ENCODE measurements at regions not wholly inside any gene's neighbourhood (a gene's known extent, or its start where the extent isn't known, plus 50 kb on each side); places are given as distances from the start of the nearest gene placed in this dataset.

GRCh38 chr3:113097960-113098447 is 107.2 kb downstream of the GTPBP8 start:
- Histone ChIP-seq H3K36me3 (ENCODE audit: insufficient read depth, low read length) (no peaks in the 10 kb centered on the region), H3K4me1 (ENCODE audit: insufficient read depth, low read length, poor library complexity, severe bottlenecking) (no peaks in the 10 kb centered on the region), H3K4me2 (ENCODE audit: low read length) (no peak overlapping the region), H3K9me2 (ENCODE audit: insufficient read depth, low read length) (no peaks in the 10 kb centered on the region), H3K4me3 (ENCODE audit: low read depth, low read length, poor library complexity, severe bottlenecking) (no peak overlapping the region), H3K79me2 (ENCODE audit: insufficient read depth, low read depth, low read length) (no peaks in the 10 kb centered on the region), H2AFZ (ENCODE audit: low read length) (no peak overlapping the region), H4K20me1 (ENCODE audit: insufficient read depth, low read length) (no peaks in the 10 kb centered on the region), H3K27ac (ENCODE audit: low read depth, low read length, poor library complexity, severe bottlenecking) (no peak overlapping the region), H3K9me3 (ENCODE audit: low read length) (no peaks in the 10 kb centered on the region)
- intact Hi-C loops (cut with micrococcal nuclease; ENCODE audit: unreplicated experiment), result no loop called here
- TF ChIP-seq EZH2phosphoT487 (IDR thresholded peaks at IDR 0.05; ENCODE audit: borderline replicate concordance, low read depth, low read length), result no peak
- no peak for TF ChIP-seq CTCF (conservative IDR thresholded peaks at IDR 0.05; ENCODE audit: low read length)
- ChIA-PET POLR2A (interaction anchor here (0.6 kb wide), 2 partner anchors 90 to 311 kb away, joined by 3 to 6 read pairs; no protein-coding TSS in a partner anchor), CTCF (ENCODE audit: unreplicated experiment) (no interaction called here)
- no peak for DNase-seq (ENCODE audit: low spot score)
- BruUV-seq (replicated peaks), result no TSS peak

GRCh38 chr3:113100063-113100462 is 109.3 kb downstream of the GTPBP8 start:
- H2AFZ ChIP-seq (ENCODE audit: low read length), result no peak overlapping the region
- BruUV-seq (replicated peaks), result no TSS peak
- H3K9me3 ChIP-seq (ENCODE audit: low read length), result no peaks in the 10 kb centered on the region
- no peak overlapping the region for H3K4me2 ChIP-seq (ENCODE audit: low read length)
- no peak overlapping the region for H3K4me3 ChIP-seq (ENCODE audit: low read depth, low read length, poor library complexity, severe bottlenecking)
- no peak overlapping the region for H3K27ac ChIP-seq (ENCODE audit: low read depth, low read length, poor library complexity, severe bottlenecking)
- no peaks in the 10 kb centered on the region for H3K9me2 ChIP-seq (ENCODE audit: insufficient read depth, low read length)
- CTCF ChIA-PET (ENCODE audit: unreplicated experiment), result no interaction called here
- no peaks in the 10 kb centered on the region for H3K79me2 ChIP-seq (ENCODE audit: insufficient read depth, low read depth, low read length)
- H3K36me3 ChIP-seq (ENCODE audit: insufficient read depth, low read length), result no peaks in the 10 kb centered on the region
- POLR2A ChIA-PET, result interaction anchor here (0.6 kb wide), 1 partner anchor 588 kb away, joined by 4 read pairs; no protein-coding TSS in a partner anchor
- H4K20me1 ChIP-seq (ENCODE audit: insufficient read depth, low read length), result no peaks in the 10 kb centered on the region
- intact Hi-C loops (cut with micrococcal nuclease; ENCODE audit: unreplicated experiment), result no loop called here
- no peak for DNase-seq (ENCODE audit: low spot score)
- TF ChIP-seq EZH2phosphoT487 (IDR thresholded peaks at IDR 0.05; ENCODE audit: borderline replicate concordance, low read depth, low read length), result no peak
- no peak for TF ChIP-seq CTCF (conservative IDR thresholded peaks at IDR 0.05; ENCODE audit: low read length)
- H3K4me1 ChIP-seq (ENCODE audit: insufficient read depth, low read length, poor library complexity, severe bottlenecking), result no peaks in the 10 kb centered on the region

GRCh38 chr3:113103588-113103987 is 107.8 kb upstream of the BOC start:
- no peak overlapping the region for H3K4me3 ChIP-seq (ENCODE audit: low read depth, low read length, poor library complexity, severe bottlenecking)
- H2AFZ ChIP-seq (ENCODE audit: low read length), result no peak overlapping the region
- H3K79me2 ChIP-seq (ENCODE audit: insufficient read depth, low read depth, low read length), result no peaks in the 10 kb centered on the region
- H3K4me2 ChIP-seq (ENCODE audit: low read length), result no peak overlapping the region
- intact Hi-C loops (cut with micrococcal nuclease; ENCODE audit: unreplicated experiment), result no loop called here
- no peaks in the 10 kb centered on the region for H3K9me3 ChIP-seq (ENCODE audit: low read length)
- H3K36me3 ChIP-seq (ENCODE audit: insufficient read depth, low read length), result no peaks in the 10 kb centered on the region
- no peak overlapping the region for H3K27ac ChIP-seq (ENCODE audit: low read depth, low read length, poor library complexity, severe bottlenecking)
- ChIA-PET CTCF (ENCODE audit: unreplicated experiment) (no interaction called here), POLR2A (no interaction called here)
- no peak for TF ChIP-seq CTCF (conservative IDR thresholded peaks at IDR 0.05; ENCODE audit: low read length)
- TF ChIP-seq EZH2phosphoT487 (IDR thresholded peaks at IDR 0.05; ENCODE audit: borderline replicate concordance, low read depth, low read length), result no peak
- H3K4me1 ChIP-seq (ENCODE audit: insufficient read depth, low read length, poor library complexity, severe bottlenecking), result no peaks in the 10 kb centered on the region
- no peaks in the 10 kb centered on the region for H3K9me2 ChIP-seq (ENCODE audit: insufficient read depth, low read length)
- H4K20me1 ChIP-seq (ENCODE audit: insufficient read depth, low read length), result no peaks in the 10 kb centered on the region
- BruUV-seq (replicated peaks), result no TSS peak
- DNase-seq (ENCODE audit: low spot score), result no peak
